HepG2 (cell line): ENCODE measurements at regions not wholly inside any gene's neighbourhood (a gene's known extent, or its start where the extent isn't known, plus 50 kb on each side); places are given as distances from the start of the nearest gene placed in this dataset.

Experiments used
- ATAC-seq: fragments of 200-7000 bp; cut with Tn5 transposase; 3 replicates; pipeline ENCODE4 v1.9.1; 2020; ENCODE audit warnings: mild to moderate bottlenecking, moderate library complexity
- BruUV-seq: library from RNA; stranded (reverse); fragments of 400-500 nt; replicated peaks from 2 replicates; lab custom pipeline; 2021; lab: Mats Ljungman, UMichigan
- CTCF ChIA-PET: fragments of 300-600 bp; formaldehyde crosslinking; extraction: SDS; loops from one replicate; lab custom pipeline; 2021; ENCODE audit warnings: low total read pairs, inconsistent platforms, low intra/inter-chr PET ratio; lab: Yijun Ruan, JAX
- POLR2A ChIA-PET: fragments of 350-600 bp; sonication (Branson Sonifier 250); formaldehyde crosslinking; loops from one replicate; lab custom pipeline; 2020; ENCODE audit warnings: antibody characterized with exemption, inconsistent platforms; lab: Yijun Ruan, JAX
- DNase-seq: peaks from one replicate; pipeline ENCODE4 v3.0.0-alpha.2; 2015; ENCODE audit warnings: low spot score
- FAIRE-seq: peaks from 3 replicates; lab custom pipeline; 2011; peaks lifted over from hg19 to GRCh38; lab: Jason Lieb, UNC
- H2AFZ ChIP-seq: one replicate; pipeline ENCODE4 v1.6.1; 2011; ENCODE audit warnings: low read length, inconsistent platforms
- H3K27ac ChIP-seq: fragments of 300-600 bp; 3 replicates; pipeline ENCODE4 v1.8.0; 2011; ENCODE audit warnings: mixed run types, mild to moderate bottlenecking, mixed read lengths, low read length, inconsistent platforms; ENCODE audit not compliant: insufficient read depth; ENCODE audit errors: extremely low read length
- H3K27me3 ChIP-seq, 2 experiments: fragments of 200-600 bp in 1 of 2; 2 replicates in 1 of 2; 3 replicates in 1 of 2; pipeline versions ENCODE4 v1.6.0 to v1.8.0; 2011; ENCODE audit warnings: low read length in 2 of 2, mild to moderate bottlenecking in 2 of 2, moderate library complexity in 2 of 2, inconsistent platforms in 1 of 2; ENCODE audit not compliant: insufficient read depth in 2 of 2, control insufficient read depth in 1 of 2
- H3K36me3 ChIP-seq, 2 experiments: fragments of 200-600 bp in 1 of 2; replicated peaks in 1 of 2; 2 replicates in 1 of 2; 3 replicates in 1 of 2; pipeline versions ENCODE4 v1.5.1 to v1.8.0; 2011; ENCODE audit warnings: low read length in 2 of 2, inconsistent platforms in 1 of 2; ENCODE audit not compliant: insufficient read depth in 2 of 2, control insufficient read depth in 1 of 2
- H3K4me1 ChIP-seq: 2 replicates; pipeline ENCODE4 v1.5.1; 2012; ENCODE audit warnings: low read length, inconsistent platforms; ENCODE audit not compliant: insufficient read depth
- H3K4me2 ChIP-seq: 2 replicates; pipeline ENCODE4 v1.6.0; 2011; ENCODE audit warnings: low read depth, low read length, inconsistent platforms
- H3K4me3 ChIP-seq, 3 experiments: fragments of 200-600 bp in 1 of 3; sonication (generic), shearing (Covaris generic) in 1 of 3; replicated peaks in 1 of 3; 2 replicates each; pipeline ENCODE4 v1.5.1; 2011 to 2016; ENCODE audit warnings: low read length in 3 of 3, inconsistent platforms in 2 of 3, low read depth in 2 of 3, mild to moderate bottlenecking in 2 of 3, control low read depth in 1 of 3, mixed read lengths in 1 of 3; ENCODE audit not compliant: insufficient read depth in 1 of 3
- H3K79me2 ChIP-seq: one replicate; pipeline ENCODE4 v1.6.1; 2011; ENCODE audit warnings: low read length, inconsistent platforms; ENCODE audit not compliant: insufficient read depth
- H3K9ac ChIP-seq: 2 replicates; pipeline ENCODE4 v1.6.0; 2011; ENCODE audit warnings: mild to moderate bottlenecking, low read depth, low read length, inconsistent platforms; ENCODE audit not compliant: insufficient read depth
- H3K9me3 ChIP-seq: 2 replicates; pipeline ENCODE4 v1.5.1; 2012; ENCODE audit warnings: mild to moderate bottlenecking, low read length
- H4K20me1 ChIP-seq: 2 replicates; pipeline ENCODE4 v1.6.0; 2011; ENCODE audit warnings: inconsistent platforms, mild to moderate bottlenecking, low read length, moderate library complexity; ENCODE audit not compliant: insufficient read depth
- CTCF ChIP-seq: sonication (generic); formaldehyde crosslinking; IDR thresholded peaks from 2 replicates; pipeline ENCODE4 v1.5.0; 2020; ENCODE audit warnings: mild to moderate bottlenecking, missing genetic modification reagents, moderate library complexity
- ELF1 ChIP-seq: sonication (generic); formaldehyde crosslinking; IDR thresholded peaks from 2 replicates; pipeline ENCODE4 v1.4.0; 2020; ENCODE audit warnings: missing genetic modification reagents
- KLF6 ChIP-seq: IDR thresholded peaks from 2 replicates; pipeline ENCODE4 v1.8.0; 2016; ENCODE audit warnings: missing biosample characterization, missing genetic modification reagents
- RAD21 ChIP-seq: fragments of 450-650 bp; formaldehyde crosslinking; IDR thresholded peaks from 2 replicates; pipeline ENCODE4 v1.5.0; 2020; ENCODE audit warnings: mild to moderate bottlenecking
- SMC3 ChIP-seq: IDR thresholded peaks from 2 replicates; pipeline ENCODE4 v1.6.1; 2011; ENCODE audit warnings: low read length, improper control_type of control experiment
- STAG1 ChIP-seq: sonication (generic); formaldehyde crosslinking; IDR thresholded peaks from 2 replicates; pipeline ENCODE4 v1.4.0; 2020; ENCODE audit warnings: missing genetic modification reagents
- SUZ12 ChIP-seq: fragments of 150-350 bp; IDR thresholded peaks from 2 replicates; pipeline ENCODE4 v1.6.1; 2014; ENCODE audit warnings: low read depth, low read length
- XRCC5 ChIP-seq: fragments of 200-400 bp; formaldehyde crosslinking; optimal IDR thresholded peaks from 2 replicates; pipeline ENCODE3; 2017; ENCODE audit warnings: mild to moderate bottlenecking, low read length
- ZFP37 ChIP-seq: sonication (generic); formaldehyde crosslinking; IDR thresholded peaks from 2 replicates; pipeline ENCODE4 v1.4.0; 2020; ENCODE audit warnings: missing genetic modification reagents, borderline replicate concordance
- ZFY ChIP-seq: sonication (generic); formaldehyde crosslinking; IDR thresholded peaks from 2 replicates; pipeline ENCODE4 v1.4.0; 2020; ENCODE audit warnings: missing genetic modification reagents
- ZHX2 ChIP-seq, 2 experiments: sonication (generic) in 1 of 2; formaldehyde crosslinking in 1 of 2; IDR thresholded peaks; 2 replicates each; pipeline versions ENCODE4 v1.6.1 to v1.9.0; 2014 to 2022; ENCODE audit warnings: antibody characterized with exemption in 1 of 2, borderline replicate concordance in 1 of 2, inconsistent platforms in 1 of 2, low read depth in 1 of 2, missing genetic modification reagents in 1 of 2
- ZNF33B ChIP-seq: sonication (generic); formaldehyde crosslinking; IDR thresholded peaks from 2 replicates; pipeline ENCODE4 v1.5.1; 2020; ENCODE audit warnings: mild to moderate bottlenecking, missing genetic modification reagents
- ZNF660 ChIP-seq: sonication (generic); formaldehyde crosslinking; IDR thresholded peaks from 2 replicates; pipeline ENCODE4 v1.5.1; 2020; ENCODE audit warnings: mild to moderate bottlenecking, low read depth, missing genetic modification reagents, borderline replicate concordance
- ZNF768 ChIP-seq: sonication (generic); formaldehyde crosslinking; IDR thresholded peaks from 2 replicates; pipeline ENCODE4 v1.4.0; 2020; ENCODE audit warnings: missing genetic modification reagents
- ZNF816 ChIP-seq: sonication (generic); formaldehyde crosslinking; IDR thresholded peaks from 2 replicates; pipeline ENCODE4 v1.8.0; 2022; ENCODE audit warnings: missing genetic modification reagents, mild to moderate bottlenecking, borderline replicate concordance
- WGBS: methylation state at CpG from one replicate; pipeline ENCODE4 v1.1.6; 2017; ENCODE audit warnings: low lambda C conversion rate; 5-methylcytosine and 5-hydroxymethylcytosine counted together
- in situ Hi-C: cut with HindIII; loops from 2 replicates; pipeline ENCODE4 v1.10.0; 2017; ENCODE audit warnings: low pct_unique_long_range_greater_than_20kb; ENCODE audit not compliant: extremely low pct_ligation_motif_present
- intact Hi-C: fragments of 100-400 bp; cut with micrococcal nuclease; formaldehyde crosslinking; loops from one replicate; pipeline ENCODE4 v1.10.0; 2022; ENCODE audit not compliant: unreplicated experiment

- TF ChIP-seq ZHX2 (IDR thresholded peaks at IDR 0.05; ENCODE audit: low read depth) = no peak
- TF ChIP-seq ZHX2 (CRISPR knock-in tag; IDR thresholded peaks at IDR 0.05; ENCODE audit: borderline replicate concordance) = no peak
- no peak for TF ChIP-seq ZNF33B
- TF ChIP-seq ZFY (CRISPR knock-in tag) = no peak
- no peak for TF ChIP-seq ZFP37
- no peak for TF ChIP-seq SUZ12
- TF ChIP-seq KLF6 = no peak
Observed at GRCh38 chr12:126873701-126874100, 1393.3 kb upstream of the TMEM132C start (continued).

GRCh38 chr12:126874427-126875026 is 1392.4 kb upstream of the TMEM132C start:
- Histone ChIP-seq H3K4me3 (no peak overlapping the region), H3K27ac (no peak overlapping the region), H2AFZ (no peak overlapping the region), H3K4me2 (peak overlapping the region; percentile 35; the same call in 1 of the 2 replicates), H3K9me3 (peaks cover 9% of the 10 kb centered on the region; the same call in 1 of the 2 replicates), H4K20me1 (no peaks in the 10 kb centered on the region), H3K4me1 (no peaks in the 10 kb centered on the region), H3K27me3 (no peaks in the 10 kb centered on the region), H3K79me2 (no peaks in the 10 kb centered on the region), H3K9ac (no peak overlapping the region), H3K36me3 (no peaks in the 10 kb centered on the region)
- FAIRE-seq (no peak), ATAC-seq (peak; percentile 98), DNase-seq (peak; percentile 15)
- WGBS = 19% methylated on average over 4 of the region's 8 CpGs
- TF ChIP-seq CTCF (CRISPR knock-in tag) (peak; percentile 83), ELF1 (CRISPR knock-in tag) (peak; percentile 45), STAG1 (CRISPR knock-in tag) (peak; percentile 79), RAD21 (peak; percentile 47), XRCC5 (peak; percentile 52), ZNF660 (CRISPR knock-in tag) (no peak), ZNF816 (CRISPR knock-in tag) (no peak), SMC3 (peak; percentile 59), ZNF768 (peak; percentile 20; the same call in 1 of the 2 replicates)
- POLR2A ChIA-PET = no interaction called here
- CTCF ChIA-PET = interaction anchor here (0.8 to 0.9 kb wide), 2 partner anchors 90 to 805 kb away, joined by 3 read pairs; no protein-coding TSS in a partner anchor
- in situ Hi-C loops = loop anchor here (10.0 kb wide), 1 partner anchor 1340 kb away; no protein-coding TSS in a partner anchor
- intact Hi-C loops = no loop called here
- BruUV-seq = no TSS peak
